ENCODE measurements at regions not wholly inside any gene's neighbourhood (a gene's known extent, or its start where the extent isn't known, plus 50 kb on each side); places are given as distances from the start of the nearest gene placed in this dataset.
"Not testable (repeated sequence)": the region's sequence is repeated elsewhere in the genome, so short reads cannot be mapped to it uniquely, and the experiment has no call there.

DNA sequence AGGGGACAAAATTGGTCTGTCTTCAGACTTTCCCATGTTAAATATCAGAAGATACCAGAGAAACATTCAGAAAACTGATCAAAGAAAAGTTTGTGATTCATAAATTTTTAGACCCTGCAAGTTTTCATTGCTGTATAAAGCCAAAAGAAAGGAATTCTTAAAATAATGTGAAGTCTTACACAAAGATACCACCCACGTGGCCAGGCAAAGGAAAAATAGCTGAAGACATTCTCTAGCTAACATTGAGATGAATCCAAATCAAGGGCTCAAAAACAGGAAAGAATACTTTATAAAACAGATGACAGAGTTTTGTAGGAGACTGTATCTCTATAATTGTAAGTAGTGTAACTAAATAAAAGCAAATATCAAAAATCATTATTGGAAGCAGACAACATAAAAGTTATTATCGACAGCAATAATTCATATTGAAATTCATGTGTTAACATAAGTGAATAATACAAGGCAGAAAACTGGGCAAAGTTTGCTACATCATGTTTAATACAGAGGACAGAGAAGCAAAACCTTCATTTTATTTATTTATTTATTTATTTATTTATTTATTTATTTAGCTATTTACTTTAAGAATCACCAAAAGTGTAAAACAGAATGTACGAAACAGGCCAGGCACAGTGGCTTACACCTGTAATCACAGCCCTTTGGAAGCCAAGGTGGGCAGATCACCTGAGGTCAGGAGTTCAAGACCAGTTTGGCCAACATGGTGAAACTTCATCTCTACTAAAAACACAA lies 204.6 kb upstream of the SLIT2 start:
- DNase-seq: no peak

- no peak for DNase-seq
Observed at GRCh38 chr4:20046179-20046578, 205.5 kb upstream of the SLIT2 start.

- DNase-seq: no peak
Observed at GRCh38 chr4:20044966-20045365, 206.7 kb upstream of the SLIT2 start.

DNA sequence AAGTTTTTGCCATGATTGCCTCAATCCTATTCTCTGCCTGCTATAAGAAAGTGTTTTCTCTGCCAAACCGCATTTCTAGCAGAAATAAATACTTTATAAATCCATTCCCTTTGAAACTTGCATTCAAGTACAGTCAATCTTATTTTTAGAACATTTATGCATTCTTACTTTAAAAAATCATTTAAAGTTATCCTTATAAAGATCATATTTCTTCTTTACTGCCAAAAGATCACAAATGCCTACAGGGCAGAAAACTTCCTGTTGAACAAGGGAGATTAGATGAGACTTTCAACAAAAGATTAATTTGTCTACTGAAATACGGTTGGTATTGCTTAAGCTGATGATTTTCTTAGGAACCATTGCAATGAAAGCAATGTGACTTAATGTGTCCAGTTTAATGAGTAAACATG lies 207.2 kb upstream of the SLIT2 start:
- no peak for DNase-seq

DNA sequence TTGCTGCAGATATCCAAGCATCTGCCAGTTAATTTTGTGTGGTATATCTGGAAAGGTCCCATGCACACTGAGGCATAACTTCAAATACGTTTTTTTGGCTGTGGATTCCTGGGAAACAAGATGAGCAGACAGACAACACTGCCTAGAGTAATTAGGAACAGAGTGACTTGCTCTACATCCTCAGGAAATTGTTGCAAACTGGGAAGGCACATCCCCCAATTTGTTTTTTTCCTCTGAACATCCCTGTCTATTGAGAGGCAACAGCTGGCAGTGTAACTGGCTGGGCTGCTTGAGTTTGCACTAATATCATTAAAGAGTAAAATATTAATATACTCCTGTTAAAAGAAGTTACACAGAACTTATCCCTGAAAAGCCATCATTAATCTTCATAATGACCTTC lies 207.7 kb upstream of the SLIT2 start:
- DNase-seq: no peak

- no peak for DNase-seq
Observed at GRCh38 chr4:20042769-20043168, 208.9 kb upstream of the SLIT2 start.

- DNase-seq: no peak
Observed at GRCh38 chr4:20041839-20042407, 209.8 kb upstream of the SLIT2 start.

- no peak for DNase-seq
Observed at GRCh38 chr4:20037745-20038144, 214.0 kb upstream of the SLIT2 start.

- no peak for DNase-seq
Observed at GRCh38 chr4:20030108-20030507, 221.6 kb upstream of the SLIT2 start.

GRCh38 chr4:20028645-20029044 lies 223.1 kb upstream of the SLIT2 start:
- no peak for DNase-seq

DNA sequence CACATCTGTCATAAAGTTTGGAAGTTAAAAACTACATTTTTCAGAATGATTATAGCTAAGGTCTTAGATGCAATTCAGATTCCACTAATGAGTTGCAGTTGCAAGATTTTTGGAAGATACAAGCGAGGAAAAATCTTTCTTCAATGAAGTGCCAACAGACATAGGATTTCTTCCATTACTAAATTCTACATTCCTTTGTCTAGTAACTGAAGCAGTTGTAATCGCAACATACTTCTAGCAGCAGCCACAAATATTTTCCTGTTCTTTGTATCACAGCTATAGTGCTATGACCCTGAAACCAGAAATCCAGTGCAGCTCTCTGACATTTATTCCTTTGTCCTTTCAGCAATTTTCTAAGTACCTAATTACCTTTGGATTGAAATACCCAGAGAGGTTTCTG lies 225.2 kb upstream of the SLIT2 start:
- no peak for DNase-seq

GRCh38 chr4:20022471-20022870 lies 229.2 kb upstream of the SLIT2 start:
- DNase-seq: no peak

GRCh38 chr4:20020056-20020455 lies 231.6 kb upstream of the SLIT2 start:
- DNase-seq: no peak

GRCh38 chr4:20019310-20020015 lies 232.2 kb upstream of the SLIT2 start:
- DNase-seq: no peak

DNA sequence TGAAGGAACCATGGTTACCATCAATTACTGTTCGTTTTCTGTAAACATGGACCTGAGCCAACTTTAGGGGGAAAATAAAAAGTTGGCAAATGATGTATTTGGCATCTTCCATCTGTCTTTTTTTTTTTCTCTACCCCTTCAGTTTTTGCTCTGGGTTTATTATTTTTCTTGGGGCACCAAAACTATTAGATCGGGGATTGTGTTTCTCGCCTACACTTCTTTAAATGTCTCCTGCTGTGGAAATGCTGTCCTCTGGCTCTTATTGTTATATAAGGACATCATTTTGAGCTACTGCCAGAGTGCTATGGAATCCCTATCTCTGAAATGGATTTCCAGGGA lies 234.0 kb upstream of the SLIT2 start:
- no peak for DNase-seq

- DNase-seq: no peak
Observed at GRCh38 chr4:20017070-20017776, 234.5 kb upstream of the SLIT2 start.

- no peak for DNase-seq
Observed at GRCh38 chr4:20015636-20016224, 236.0 kb upstream of the SLIT2 start.

DNA sequence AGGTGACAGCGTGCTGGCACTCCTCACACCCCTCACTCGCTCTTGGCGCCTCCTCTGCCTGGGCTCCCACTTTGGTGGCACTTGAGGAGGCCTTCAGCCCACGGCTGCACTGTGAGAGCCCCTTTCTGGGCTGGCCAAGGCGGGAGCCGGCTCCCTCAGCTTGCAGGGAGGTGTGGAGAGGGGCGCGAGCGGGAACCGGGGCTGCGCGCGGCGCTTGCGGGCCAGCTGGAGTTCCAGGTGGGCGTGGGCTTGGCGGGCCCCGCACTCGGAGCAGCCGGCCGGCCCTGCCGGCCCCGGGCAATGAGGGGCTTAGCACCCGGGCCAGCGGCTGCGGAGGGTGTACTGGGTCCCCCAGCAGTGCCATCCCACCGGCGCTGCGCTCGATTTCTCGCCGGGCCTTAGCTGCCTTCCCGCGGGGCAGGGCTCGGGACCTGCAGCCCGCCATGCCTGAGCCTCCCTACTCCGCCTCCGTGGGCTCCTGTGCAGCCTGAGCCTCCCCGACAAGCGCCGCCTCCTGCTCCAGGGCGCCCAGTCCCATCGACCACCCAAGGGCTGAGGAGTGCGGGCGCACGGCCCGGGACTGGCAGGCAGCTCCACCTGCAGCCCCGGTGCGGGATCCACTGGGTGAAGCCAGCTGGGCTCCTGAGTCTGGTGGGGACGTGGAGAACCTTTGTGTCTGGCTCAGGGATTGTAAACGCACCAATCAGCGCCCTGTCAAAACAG lies 247.7 kb upstream of the SLIT2 start:
- not testable (repeated sequence) for DNase-seq

- DNase-seq: peak in 1 of 14 donors; percentile 84
Observed at GRCh38 chr4:19999775-20000414, 251.8 kb upstream of the SLIT2 start.

- peak in 1 of 14 donors; percentile 64 for DNase-seq
Observed at GRCh38 chr4:19999276-19999675, 252.4 kb upstream of the SLIT2 start.

- DNase-seq: no peak
Observed at GRCh38 chr4:19993242-19993641, 258.5 kb upstream of the SLIT2 start.

Measured in C1 segment of cervical spinal cord (tissue), 14 donors.